ENCODE measurements at regions not wholly inside any gene's neighbourhood (a gene's known extent, or its start where the extent isn't known, plus 50 kb on each side); places are given as distances from the start of the nearest gene placed in this dataset.

DNA sequence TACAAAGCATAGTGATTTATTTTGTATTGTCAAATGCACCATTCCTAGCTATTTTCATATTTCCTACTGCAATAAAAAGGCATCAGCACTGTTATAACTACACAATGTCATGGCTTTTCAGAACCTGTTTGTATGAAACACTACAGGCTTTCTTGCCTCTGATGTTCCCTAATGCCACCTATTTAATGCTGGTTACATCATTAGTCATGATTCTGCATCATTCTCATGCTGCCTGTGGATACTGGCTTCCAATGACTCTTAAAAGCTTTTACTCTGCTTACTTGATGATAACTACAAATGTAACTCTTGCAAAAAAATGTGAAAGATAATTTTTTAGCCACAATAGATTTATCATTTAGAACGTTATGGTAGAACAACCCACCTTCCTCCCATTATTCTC, 529.4 kb downstream of the HTR7 start:
- TF ChIP-seq, protein P1, sequence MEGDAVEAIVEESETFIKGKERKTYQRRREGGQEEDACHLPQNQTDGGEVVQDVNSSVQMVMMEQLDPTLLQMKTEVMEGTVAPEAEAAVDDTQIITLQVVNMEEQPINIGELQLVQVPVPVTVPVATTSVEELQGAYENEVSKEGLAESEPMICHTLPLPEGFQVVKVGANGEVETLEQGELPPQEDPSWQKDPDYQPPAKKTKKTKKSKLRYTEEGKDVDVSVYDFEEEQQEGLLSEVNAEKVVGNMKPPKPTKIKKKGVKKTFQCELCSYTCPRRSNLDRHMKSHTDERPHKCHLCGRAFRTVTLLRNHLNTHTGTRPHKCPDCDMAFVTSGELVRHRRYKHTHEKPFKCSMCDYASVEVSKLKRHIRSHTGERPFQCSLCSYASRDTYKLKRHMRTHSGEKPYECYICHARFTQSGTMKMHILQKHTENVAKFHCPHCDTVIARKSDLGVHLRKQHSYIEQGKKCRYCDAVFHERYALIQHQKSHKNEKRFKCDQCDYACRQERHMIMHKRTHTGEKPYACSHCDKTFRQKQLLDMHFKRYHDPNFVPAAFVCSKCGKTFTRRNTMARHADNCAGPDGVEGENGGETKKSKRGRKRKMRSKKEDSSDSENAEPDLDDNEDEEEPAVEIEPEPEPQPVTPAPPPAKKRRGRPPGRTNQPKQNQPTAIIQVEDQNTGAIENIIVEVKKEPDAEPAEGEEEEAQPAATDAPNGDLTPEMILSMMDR (IDR thresholded peaks at IDR 0.05) = no peak
- TF ChIP-seq POLR2A (IDR thresholded peaks at IDR 0.05) = no peak
- TF ChIP-seq EP300 (IDR thresholded peaks at IDR 0.05) = no peak
- no peak for TF ChIP-seq POLR2AphosphoS5 (IDR thresholded peaks at IDR 0.05)

Measured in sigmoid colon (tissue), 4 donors.